Hematopoietic multipotent progenitor cell (in vitro differentiated cells): ENCODE measurements at regions not wholly inside any gene's neighbourhood (a gene's known extent, or its start where the extent isn't known, plus 50 kb on each side); places are given as distances from the start of the nearest gene placed in this dataset.
A peak's percentile ranks its signal among the peaks of the same experiment; 100 is the strongest.

Experiments used
- DNase-seq, 3 donors: peaks; one replicate each; pipeline ENCODE4 v3.0.0-alpha.2; 2011 to 2015; ENCODE audit warnings: low read depth in 2 of 3, low spot score in 2 of 3

- DNase-seq, result no peak
Measured at GRCh38 chr4:106773076-106773905, 262.8 kb downstream of the DKK2 start.

GRCh38 chr4:106767991-106768390 lies 268.1 kb downstream of the DKK2 start:
- no peak for DNase-seq

- no peak for DNase-seq
Measured at GRCh38 chr4:106766519-106766918, 269.6 kb downstream of the DKK2 start.

DNA sequence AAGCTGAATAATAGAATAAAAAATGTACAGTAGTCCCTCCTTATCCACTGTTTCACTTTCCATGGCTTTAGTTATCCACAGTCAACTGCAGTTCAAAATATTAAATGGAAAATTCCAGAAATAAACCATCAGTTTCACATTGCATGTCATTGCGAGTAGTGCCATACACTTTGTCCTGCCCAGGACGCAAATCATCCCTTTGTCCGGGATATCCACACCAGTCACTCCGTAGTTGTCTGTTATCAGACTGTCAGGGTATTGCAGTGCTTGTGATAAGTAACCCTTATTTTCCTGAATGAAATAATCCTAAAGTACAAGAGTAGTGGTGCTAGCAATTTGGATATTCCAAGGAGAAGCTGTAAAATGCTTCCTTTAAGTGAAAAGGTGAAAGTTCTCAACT lies 271.3 kb downstream of the DKK2 start:
- no peak for DNase-seq

DNA sequence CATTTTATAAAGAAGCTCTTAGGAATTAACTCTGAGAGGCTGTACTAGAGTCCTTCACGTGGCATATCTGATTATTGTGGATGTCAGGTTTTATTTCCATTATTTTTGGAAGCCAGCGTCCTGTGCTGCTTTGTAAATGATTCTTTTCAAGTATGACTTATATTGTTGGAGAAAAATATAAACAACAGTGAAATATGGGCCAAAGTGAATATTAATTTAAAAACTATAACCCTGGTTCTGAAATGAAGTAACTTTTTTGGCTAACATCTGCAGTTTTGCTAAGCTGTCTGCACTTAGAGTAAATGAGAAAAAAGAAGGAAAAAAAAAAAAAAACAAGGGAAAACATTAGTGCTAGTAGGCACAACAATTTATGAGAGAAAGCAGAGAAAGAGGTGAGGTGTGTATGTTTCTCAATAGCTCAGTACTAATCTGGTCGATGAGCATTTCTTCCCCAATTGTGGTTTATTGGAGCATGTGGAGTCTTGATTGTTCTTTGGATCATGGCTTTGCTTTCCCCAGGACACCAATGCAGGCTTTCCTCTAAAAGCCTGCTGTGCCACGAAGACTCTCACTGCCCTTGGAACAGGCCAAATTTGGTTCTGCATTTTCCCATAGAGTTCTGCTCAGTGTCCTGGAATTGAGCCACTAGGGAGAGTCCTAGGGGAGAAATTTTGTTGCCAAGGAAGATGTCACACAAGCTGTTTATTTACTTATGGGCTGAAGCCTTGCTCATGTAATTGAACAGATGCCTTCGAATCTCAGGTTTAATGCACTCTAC lies 273.3 kb downstream of the DKK2 start:
- no peak for DNase-seq

DNA sequence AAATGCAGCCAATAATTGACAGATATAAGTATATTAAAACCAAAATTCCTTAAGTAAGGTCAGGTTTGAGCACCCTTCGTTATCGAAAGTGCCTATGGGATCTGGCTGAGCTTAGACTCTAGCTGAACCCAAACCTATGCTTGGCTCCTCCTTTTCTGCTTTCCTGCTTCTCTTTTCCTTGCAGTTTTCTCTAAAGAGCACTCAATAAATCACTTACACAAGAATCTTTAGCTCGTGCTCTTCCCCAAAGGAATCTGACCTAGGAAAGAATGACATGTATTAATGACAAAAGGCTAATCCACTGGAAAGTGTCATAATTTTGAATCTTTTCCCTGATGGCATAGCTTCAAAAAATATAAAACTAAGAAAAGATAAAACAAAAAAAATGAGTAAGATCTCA lies 282.7 kb downstream of the DKK2 start:
- no peak for DNase-seq

GRCh38 chr4:106746451-106746850 lies 289.7 kb downstream of the DKK2 start:
- no peak for DNase-seq

DNA sequence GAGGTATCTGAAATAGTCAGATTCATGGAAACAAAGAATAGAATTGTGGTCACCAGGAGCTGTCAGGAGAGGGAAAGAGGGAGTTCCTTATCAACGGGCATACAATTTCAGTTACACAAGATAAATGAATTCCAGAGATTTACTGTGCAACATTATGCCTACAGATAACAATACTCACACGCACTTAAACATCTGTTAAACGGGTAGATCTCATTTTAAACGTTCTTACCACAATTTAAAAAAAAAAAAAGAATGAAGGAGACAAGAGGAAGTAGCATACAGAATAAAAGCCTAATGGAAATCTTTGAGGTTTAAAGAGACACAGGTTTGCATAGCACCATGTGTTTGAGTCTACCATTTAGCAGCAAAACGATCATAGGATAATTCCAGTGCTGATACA lies 298.0 kb downstream of the DKK2 start:
- DNase-seq, result no peak

DNA sequence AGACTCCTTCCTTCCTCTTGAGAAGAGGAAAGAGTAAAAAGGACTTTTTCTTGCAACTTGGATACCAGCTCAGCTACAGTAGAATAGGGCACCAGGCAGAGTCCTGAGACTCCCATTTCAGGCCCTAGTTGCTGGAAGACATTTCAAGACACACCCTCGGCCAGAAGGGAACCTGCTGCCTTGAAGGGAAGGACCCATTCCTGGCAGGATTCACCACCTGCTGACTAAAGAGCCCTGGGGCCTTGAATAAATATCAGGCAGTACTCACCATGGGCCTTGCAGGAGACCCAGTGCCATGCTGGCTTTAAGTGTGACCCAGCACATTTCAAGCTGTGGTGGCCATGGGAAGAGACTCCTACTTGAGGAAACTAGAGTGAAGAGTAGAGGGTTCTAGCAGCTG lies 317.6 kb downstream of the DKK2 start:
- DNase-seq, result no peak

DNA sequence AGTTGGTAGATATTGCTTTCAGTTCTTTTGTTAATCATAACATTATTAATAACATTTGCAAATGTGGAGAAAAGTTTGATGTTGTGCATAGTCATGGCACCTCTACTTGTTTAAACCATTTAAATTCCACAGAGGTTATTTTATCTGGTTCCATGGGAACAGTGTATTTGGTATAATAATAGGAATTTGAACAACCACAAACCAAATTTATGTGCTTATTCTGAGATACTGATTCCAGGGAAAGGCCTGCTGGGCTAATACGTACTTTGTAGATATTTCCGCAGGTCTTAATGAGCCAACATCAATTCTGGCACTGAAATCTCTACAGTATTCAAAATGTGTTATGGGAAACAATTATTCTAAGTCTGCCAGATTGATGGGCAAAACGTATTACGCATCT lies 319.0 kb downstream of the DKK2 start:
- DNase-seq, result no peak

DNA sequence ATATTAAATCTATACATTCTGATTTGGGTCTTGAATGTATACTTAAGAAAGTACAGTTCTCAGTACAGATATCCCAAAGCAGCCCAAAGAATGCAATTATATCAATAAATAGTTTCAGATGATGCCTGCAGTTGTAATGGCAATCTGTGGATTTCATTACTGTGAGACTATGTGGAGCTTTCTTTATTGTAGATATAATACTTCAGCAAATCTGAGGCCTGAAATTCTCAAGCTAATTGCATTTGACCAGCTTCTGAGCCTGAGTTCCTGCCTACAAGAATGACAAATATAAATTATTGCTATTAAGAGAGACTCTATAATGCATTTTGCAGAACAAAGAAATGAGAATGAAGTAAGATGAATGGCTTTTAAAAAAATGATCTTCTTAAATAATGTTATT lies 320.3 kb downstream of the DKK2 start:
- no peak for DNase-seq

- DNase-seq, result peak in 1 of 3 donors; percentile 20
Measured at GRCh38 chr4:106708464-106708816, 327.7 kb downstream of the DKK2 start.

- DNase-seq, result peak in 2 of 3 donors; percentile 22 to 33
Measured at GRCh38 chr4:106707776-106708463, 328.2 kb downstream of the DKK2 start.

DNA sequence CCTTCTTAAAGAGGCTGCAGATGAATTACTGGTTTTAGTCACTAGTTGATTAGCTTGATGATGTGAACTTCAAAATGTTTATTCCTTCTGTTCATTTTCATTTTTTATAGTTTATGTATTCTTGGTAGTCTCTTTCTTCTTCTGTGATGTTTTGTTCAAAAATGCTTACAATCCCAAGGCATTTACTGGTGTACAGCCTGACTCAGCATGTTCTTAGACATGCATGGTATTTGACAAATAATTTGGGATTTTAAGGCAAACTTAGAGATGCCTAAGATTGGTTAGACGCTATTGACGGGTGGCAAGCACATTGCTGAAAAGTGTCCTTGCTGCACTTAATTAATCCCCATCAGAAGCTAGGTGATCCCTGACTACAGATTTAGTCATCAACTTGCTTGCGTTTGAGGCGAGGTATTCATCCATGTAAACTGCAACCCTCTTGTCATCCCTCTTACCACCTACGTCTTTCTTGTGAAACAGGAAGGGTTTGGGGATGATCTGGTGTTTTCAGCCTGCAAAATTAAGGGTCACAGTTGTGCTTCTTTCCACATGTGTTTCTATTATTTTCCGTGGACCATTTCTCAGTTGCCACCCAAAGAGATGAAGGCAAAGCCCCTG lies 331.8 kb downstream of the DKK2 start:
- DNase-seq, result no peak

DNA sequence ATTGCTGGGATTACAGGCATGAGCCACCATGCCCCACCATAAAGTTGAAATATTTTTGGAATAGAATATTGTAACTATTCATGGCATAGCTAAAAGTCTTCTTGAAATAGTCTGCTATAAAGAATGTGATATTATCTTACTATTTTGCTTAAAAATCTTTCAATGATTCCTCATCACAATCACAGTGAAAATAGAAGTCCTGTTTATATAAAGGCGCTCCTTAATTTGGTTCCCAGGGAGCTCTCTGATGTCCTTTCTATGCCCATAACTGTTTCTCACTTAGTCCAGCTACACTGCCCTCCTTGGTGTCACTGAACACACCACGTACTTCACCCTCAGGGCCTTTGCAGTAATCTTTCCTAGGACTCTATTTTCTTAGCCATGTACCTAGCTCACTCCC lies 331.7 kb upstream of the GIMD1 start:
- DNase-seq, result no peak

GRCh38 chr4:106698621-106699195 lies 330.1 kb upstream of the GIMD1 start:
- DNase-seq, result no peak

DNA sequence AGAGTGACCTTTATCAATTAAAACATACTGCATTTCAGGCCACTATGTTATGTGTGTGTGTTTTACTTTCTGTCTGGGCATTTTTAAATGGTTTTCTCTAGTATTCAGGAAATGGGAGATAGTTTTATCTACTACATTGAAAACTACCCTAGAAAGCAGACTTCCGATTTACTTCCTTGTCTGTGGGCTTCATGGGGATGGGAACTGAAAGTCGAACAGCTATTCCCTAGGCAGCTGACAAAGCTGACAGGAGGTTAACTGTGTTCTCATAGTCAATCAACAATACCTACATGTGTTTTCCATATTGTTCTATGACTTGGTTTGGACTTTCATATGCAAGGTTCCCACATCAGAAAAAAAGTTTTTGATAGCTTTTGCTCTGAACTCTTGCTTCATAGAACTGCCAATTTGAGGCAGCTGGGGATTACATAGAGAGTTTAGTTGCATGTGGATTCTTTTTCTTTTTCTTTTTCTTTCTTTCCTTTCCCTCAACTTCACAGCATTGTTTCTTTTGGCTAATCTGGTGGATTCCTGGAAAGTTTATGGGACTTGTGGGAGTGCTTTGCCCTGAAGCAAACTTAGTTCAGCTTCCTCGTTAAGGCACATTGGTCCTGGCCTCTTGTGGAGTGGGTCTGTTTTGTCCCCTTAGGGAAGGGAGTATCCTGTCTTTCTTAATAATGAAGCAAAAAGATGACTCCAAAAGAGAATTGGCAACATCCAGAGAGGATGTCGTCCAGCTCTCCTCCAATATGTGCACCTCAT lies 327.1 kb upstream of the GIMD1 start:
- no peak for DNase-seq

DNA sequence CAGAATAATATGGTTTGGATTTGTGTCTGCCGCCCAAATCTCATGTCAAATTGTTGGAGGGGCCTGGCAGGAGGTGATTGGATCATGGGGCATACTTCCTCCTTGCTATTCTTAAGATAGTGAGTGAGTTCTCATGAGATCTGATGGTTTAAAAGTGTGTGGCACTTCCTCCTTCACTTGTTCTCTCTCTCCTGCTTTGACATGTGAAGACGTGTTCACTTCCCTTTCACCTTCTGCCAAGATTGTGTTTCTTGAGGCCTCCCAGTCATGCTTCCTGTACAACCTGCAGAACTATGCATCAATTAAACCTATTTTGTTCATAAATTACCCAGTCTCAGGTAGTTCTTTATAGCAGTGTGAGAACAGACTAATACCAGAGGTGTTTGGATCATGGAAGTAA lies 325.7 kb upstream of the GIMD1 start:
- DNase-seq, result peak in 1 of 3 donors; percentile 24

DNA sequence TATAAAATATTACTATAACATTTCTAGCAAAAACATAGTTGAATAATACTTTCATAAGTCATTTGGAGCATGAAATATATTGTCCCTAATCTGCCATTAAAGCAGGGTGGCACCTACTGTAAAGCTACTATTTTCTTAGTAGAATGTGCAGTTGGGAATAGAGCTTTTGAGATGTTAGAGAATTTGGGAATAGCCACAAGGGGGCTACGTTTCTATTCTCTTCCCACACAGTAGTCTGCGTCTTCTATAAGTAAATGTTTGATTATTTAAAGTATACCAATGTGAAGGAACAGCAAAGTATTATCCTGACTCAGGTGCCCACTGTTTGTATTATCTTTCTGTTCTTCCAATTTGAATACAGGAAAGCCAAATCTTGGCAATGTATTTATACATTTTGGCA lies 323.2 kb upstream of the GIMD1 start:
- no peak for DNase-seq

DNA sequence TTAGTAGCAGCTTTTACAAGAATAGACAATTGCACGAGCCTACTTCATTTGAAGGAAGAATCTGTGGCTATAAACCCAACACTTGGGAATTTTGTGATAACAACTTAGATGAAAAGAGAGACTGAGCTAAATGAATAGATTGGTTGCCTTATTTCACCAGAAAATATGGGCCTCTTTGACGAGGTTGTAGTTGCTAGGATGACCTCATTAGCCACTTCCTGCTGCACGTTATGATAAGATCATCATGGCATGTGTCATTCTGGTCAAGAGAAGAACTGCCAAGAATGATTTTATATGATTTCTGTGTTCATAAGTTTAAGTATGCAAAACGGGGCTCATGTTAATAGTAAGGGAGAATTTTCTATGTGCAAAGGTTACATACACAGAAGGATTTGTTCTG lies 321.9 kb upstream of the GIMD1 start:
- peak in 2 of 3 donors; percentile 56 to 73 for DNase-seq
